Trophoblast cell (in vitro differentiated cells and primary cell): ENCODE measurements at regions not wholly inside any gene's neighbourhood (a gene's known extent, or its start where the extent isn't known, plus 50 kb on each side); places are given as distances from the start of the nearest gene placed in this dataset.

ENCODE experiments used
- DNase-seq, 2 donors: peaks; one replicate each; pipeline ENCODE4 v3.0.0-alpha.2; 2016
- H2AFZ ChIP-seq: 2 replicates; pipeline ENCODE4 v1.6.1; 2013; ENCODE audit warnings: low read length, moderate library complexity, mild to moderate bottlenecking; ENCODE audit not compliant: insufficient read depth, poor library complexity
- H2AK5ac ChIP-seq: 2 replicates; pipeline ENCODE4 v1.6.1; 2013; ENCODE audit warnings: mild to moderate bottlenecking, low read length
- H2BK120ac ChIP-seq: 2 replicates; pipeline ENCODE4 v1.6.1; 2013; ENCODE audit warnings: low read length, mild to moderate bottlenecking, moderate library complexity; ENCODE audit not compliant: insufficient read depth, poor library complexity
- H2BK12ac ChIP-seq: 2 replicates; pipeline ENCODE4 v1.6.1; 2013; ENCODE audit warnings: mild to moderate bottlenecking, low read length, moderate library complexity
- H2BK5ac ChIP-seq: 2 replicates; pipeline ENCODE4 v1.6.1; 2013; ENCODE audit warnings: low read length, low read depth, moderate library complexity, mild to moderate bottlenecking; ENCODE audit not compliant: poor library complexity
- H3K14ac ChIP-seq: 2 replicates; pipeline ENCODE4 v1.6.1; 2013; ENCODE audit warnings: mild to moderate bottlenecking, low read length
- H3K18ac ChIP-seq: 2 replicates; pipeline ENCODE4 v1.6.1; 2013; ENCODE audit warnings: mild to moderate bottlenecking, low read length
- H3K23ac ChIP-seq: 2 replicates; pipeline ENCODE4 v1.6.1; 2013; ENCODE audit warnings: low read length
- H3K27ac ChIP-seq: 2 replicates; pipeline ENCODE4 v1.5.1; 2013; ENCODE audit warnings: low read depth, mild to moderate bottlenecking, inconsistent platforms, low read length, moderate library complexity
- H3K27me3 ChIP-seq: 2 replicates; pipeline ENCODE4 v1.6.1; 2013; ENCODE audit warnings: inconsistent platforms, mild to moderate bottlenecking, low read length, moderate library complexity; ENCODE audit not compliant: insufficient read depth
- H3K36me3 ChIP-seq, 2 experiments: 1 replicate in 1 of 2; 2 replicates in 1 of 2; pipeline ENCODE4 v1.6.1; 2013; ENCODE audit warnings: low read length in 2 of 2, mild to moderate bottlenecking in 2 of 2, moderate library complexity in 1 of 2; ENCODE audit not compliant: insufficient read depth in 2 of 2, control insufficient read depth in 1 of 2
- H3K4ac ChIP-seq: 2 replicates; pipeline ENCODE4 v1.6.1; 2013; ENCODE audit warnings: low read depth, mild to moderate bottlenecking, low read length, moderate library complexity
- H3K4me1 ChIP-seq, 2 experiments: 1 replicate in 1 of 2; 2 replicates in 1 of 2; pipeline ENCODE4 v1.6.1; 2013; ENCODE audit warnings: low read length in 2 of 2, mild to moderate bottlenecking in 2 of 2, moderate library complexity in 1 of 2; ENCODE audit not compliant: insufficient read depth in 2 of 2, control insufficient read depth in 1 of 2
- H3K4me2 ChIP-seq: 2 replicates; pipeline ENCODE4 v1.6.1; 2013; ENCODE audit warnings: inconsistent platforms, mild to moderate bottlenecking, low read length, moderate library complexity
- H3K4me3 ChIP-seq: 2 replicates; pipeline ENCODE4 v1.5.1; 2013; ENCODE audit warnings: mild to moderate bottlenecking, low read depth, low read length, inconsistent platforms
- H3K79me1 ChIP-seq: one replicate; pipeline ENCODE4 v1.6.1; 2013; ENCODE audit warnings: low read length
- H3K79me2 ChIP-seq: 2 replicates; pipeline ENCODE4 v1.6.1; 2013; ENCODE audit warnings: low read length, mild to moderate bottlenecking; ENCODE audit not compliant: control insufficient read depth, insufficient read depth, poor library complexity
- H3K9ac ChIP-seq: 2 replicates; pipeline ENCODE4 v1.6.1; 2013; ENCODE audit warnings: mild to moderate bottlenecking, low read length
- H3K9me3 ChIP-seq: 2 replicates; pipeline ENCODE4 v1.6.1; 2013; ENCODE audit warnings: low read depth, mild to moderate bottlenecking, control low read depth, inconsistent platforms, low read length; ENCODE audit not compliant: insufficient read depth
- H4K12ac ChIP-seq: 2 replicates; pipeline ENCODE4 v1.6.1; 2013; ENCODE audit warnings: low read depth, mild to moderate bottlenecking, low read length, moderate library complexity
- H4K8ac ChIP-seq: 2 replicates; pipeline ENCODE4 v1.6.1; 2013; ENCODE audit warnings: low read depth, mild to moderate bottlenecking, low read length, moderate library complexity
- H4K91ac ChIP-seq: one replicate; pipeline ENCODE4 v1.6.1; 2013; ENCODE audit warnings: low read depth, mild to moderate bottlenecking, low read length, moderate library complexity
- WGBS: extraction: QIAGEN DNeasy Blood & Tissue Kit; methylation state at CpG from one replicate; pipeline ENCODE4 v1.1.7; 2013; ENCODE audit warnings: missing lambda C conversion rate; ENCODE audit not compliant: insufficient read length, insufficient coverage; ENCODE audit errors: extremely low coverage; 5-methylcytosine and 5-hydroxymethylcytosine counted together

DNA sequence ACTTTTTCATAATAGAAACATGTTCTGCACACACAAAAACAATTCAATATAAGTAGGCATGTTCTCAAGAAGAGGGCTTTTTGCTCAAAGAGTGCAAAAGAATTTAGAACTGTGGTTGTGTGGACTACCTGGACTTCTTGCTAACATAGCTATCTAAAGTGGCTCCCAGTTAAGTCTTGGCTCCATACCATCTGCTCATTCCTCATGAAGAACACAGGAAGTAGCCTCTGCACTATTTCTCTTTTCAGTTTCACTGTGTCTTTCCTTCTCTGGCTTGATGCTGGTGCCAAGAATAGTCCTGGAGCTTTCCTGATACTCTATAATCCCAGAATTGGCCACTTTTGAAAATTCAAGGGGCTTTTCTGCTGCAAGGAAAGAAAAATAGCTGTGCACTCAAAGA lies 127.4 kb downstream of the CCER1 start:
- Histone ChIP-seq H3K79me1 (no peaks in the 10 kb centered on the region), H4K8ac (no peak overlapping the region), H3K9ac (no peak overlapping the region), H3K79me2 (no peaks in the 10 kb centered on the region), H2BK5ac (no peak overlapping the region), H3K14ac (no peak overlapping the region), H3K27me3 (no peaks in the 10 kb centered on the region), H3K4me1 (no peaks in the 10 kb centered on the region), H2BK12ac (no peak overlapping the region), H3K23ac (no peak overlapping the region), H3K18ac (no peak overlapping the region), H3K36me3 (no peaks in the 10 kb centered on the region), H2BK120ac (no peak overlapping the region), H2AK5ac (no peak overlapping the region), H2AFZ (no peak overlapping the region), H4K91ac (no peak overlapping the region), H3K4me2 (no peak overlapping the region), H3K4ac (no peak overlapping the region), H3K9me3 (peaks cover 2% of the 10 kb centered on the region), H4K12ac (no peak overlapping the region), H3K27ac (no peak overlapping the region), H3K4me3 (no peak overlapping the region)
- DNase-seq, result no peak

DNA sequence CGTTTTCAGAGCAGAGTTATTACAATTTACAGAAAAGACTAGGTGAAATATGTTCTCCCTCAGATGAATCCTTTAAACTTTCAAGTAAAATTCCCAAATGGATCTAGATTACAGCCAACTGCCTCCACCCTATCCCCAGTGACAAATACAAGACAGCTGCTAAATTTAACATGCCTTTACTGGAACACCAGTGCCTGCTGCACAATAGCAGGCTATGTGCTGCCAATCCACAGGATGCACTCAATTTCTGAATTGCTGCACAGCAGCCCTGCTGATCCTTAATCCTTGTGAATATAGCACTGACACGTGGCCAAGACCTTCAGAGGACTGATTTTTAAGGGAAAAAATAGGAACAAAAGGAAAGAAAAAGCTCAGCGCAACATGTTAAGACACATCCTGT lies 128.9 kb downstream of the CCER1 start:
- Histone ChIP-seq H3K4me3 (no peak overlapping the region), H3K23ac (no peak overlapping the region), H3K36me3 (no peaks in the 10 kb centered on the region), H3K9ac (no peak overlapping the region), H3K4ac (no peak overlapping the region), H2AFZ (no peak overlapping the region), H3K4me1 (no peaks in the 10 kb centered on the region), H3K27me3 (no peaks in the 10 kb centered on the region), H2BK5ac (no peak overlapping the region), H2BK120ac (no peak overlapping the region), H3K79me1 (no peaks in the 10 kb centered on the region), H2BK12ac (no peak overlapping the region), H3K14ac (no peak overlapping the region), H3K4me2 (no peak overlapping the region), H4K91ac (no peak overlapping the region), H4K8ac (no peak overlapping the region), H3K18ac (no peak overlapping the region), H4K12ac (no peak overlapping the region), H3K79me2 (no peaks in the 10 kb centered on the region), H3K27ac (no peak overlapping the region), H3K9me3 (peaks cover 2% of the 10 kb centered on the region), H2AK5ac (no peak overlapping the region)
- no peak for DNase-seq
- WGBS, result no CpG with 5 or more reads among the region's 3 CpGs

DNA sequence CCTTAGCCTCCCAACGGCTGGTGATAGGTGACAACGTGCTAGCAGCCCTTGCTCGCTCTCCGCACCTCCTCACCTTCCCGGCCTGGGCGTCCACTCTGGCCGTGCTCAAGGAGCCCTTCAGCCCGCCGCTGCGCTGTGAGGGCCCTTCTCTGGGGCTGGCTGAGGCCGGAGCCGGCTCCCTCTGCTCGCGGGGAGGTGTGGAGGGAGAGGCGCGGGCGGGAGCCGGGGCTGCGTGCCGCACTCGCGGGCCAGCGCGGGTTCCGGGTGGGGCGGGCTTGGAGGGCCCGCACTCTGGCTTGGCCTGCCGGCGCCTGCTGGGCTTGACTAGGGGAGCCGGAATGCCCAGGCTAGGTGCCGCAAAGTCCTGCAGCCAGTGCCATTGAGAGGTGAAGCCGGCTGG lies 131.1 kb downstream of the CCER1 start:
- Histone ChIP-seq H2BK120ac (no peak overlapping the region), H3K27me3 (no peaks in the 10 kb centered on the region), H3K23ac (no peak overlapping the region), H3K14ac (no peak overlapping the region), H4K12ac (no peak overlapping the region), H3K36me3 (no peaks in the 10 kb centered on the region), H2AFZ (no peak overlapping the region), H4K8ac (no peak overlapping the region), H3K27ac (no peak overlapping the region), H3K9me3 (peaks cover 2% of the 10 kb centered on the region), H3K79me1 (no peaks in the 10 kb centered on the region), H3K4me1 (no peaks in the 10 kb centered on the region), H3K9ac (no peak overlapping the region), H3K4ac (no peak overlapping the region), H3K18ac (no peak overlapping the region), H4K91ac (no peak overlapping the region), H3K4me2 (no peak overlapping the region), H2BK12ac (no peak overlapping the region), H3K79me2 (no peaks in the 10 kb centered on the region), H3K4me3 (no peak overlapping the region), H2BK5ac (no peak overlapping the region), H2AK5ac (no peak overlapping the region)
- WGBS, result no CpG with 5 or more reads among the region's 32 CpGs
- no peak for DNase-seq

DNA sequence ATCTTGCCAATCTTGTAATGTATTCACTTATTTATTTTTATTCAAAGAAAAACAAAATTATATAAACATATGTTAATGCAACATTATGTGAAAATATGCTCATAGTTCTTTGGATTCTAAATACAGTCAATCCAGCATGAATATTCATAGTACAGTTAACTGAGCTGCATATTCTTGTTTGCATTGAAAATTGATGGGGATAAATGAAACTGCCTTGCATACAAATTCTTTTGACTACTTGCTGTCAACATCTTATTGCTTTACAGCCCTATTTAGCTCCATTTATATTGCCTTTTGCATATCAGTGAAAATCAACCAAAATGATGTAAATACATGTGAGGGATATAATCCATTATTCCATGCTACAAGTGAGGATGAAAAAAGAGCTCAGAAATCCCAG lies 135.3 kb downstream of the CCER1 start:
- Histone ChIP-seq H3K23ac (no peak overlapping the region), H3K79me1 (no peaks in the 10 kb centered on the region), H3K4me2 (no peak overlapping the region), H3K4me3 (no peak overlapping the region), H4K8ac (no peak overlapping the region), H3K18ac (no peak overlapping the region), H3K4ac (no peak overlapping the region), H4K12ac (no peak overlapping the region), H2BK5ac (no peak overlapping the region), H3K36me3 (no peaks in the 10 kb centered on the region), H2AK5ac (no peak overlapping the region), H3K4me1 (no peaks in the 10 kb centered on the region), H3K27me3 (no peaks in the 10 kb centered on the region), H3K79me2 (no peaks in the 10 kb centered on the region), H4K91ac (no peak overlapping the region), H2BK12ac (no peak overlapping the region), H3K9me3 (peaks cover under 1% of the 10 kb centered on the region), H3K27ac (no peak overlapping the region), H3K9ac (no peak overlapping the region), H2BK120ac (no peak overlapping the region), H3K14ac (no peak overlapping the region), H2AFZ (no peak overlapping the region)
- no peak for DNase-seq
